Fibroblast of villous mesenchyme (primary cell): ENCODE measurements at regions not wholly inside any gene's neighbourhood (a gene's known extent, or its start where the extent isn't known, plus 50 kb on each side); places are given as distances from the start of the nearest gene placed in this dataset.

Experiments
- DNase-seq: peaks from one replicate; pipeline ENCODE4 v3.0.0-alpha.2; 2010; ENCODE audit warnings: low read depth
- H3K4me3 ChIP-seq: 2 replicates; pipeline ENCODE4 v1.5.1; 2011; ENCODE audit warnings: low read depth, mild to moderate bottlenecking, low read length
- CTCF ChIP-seq: IDR thresholded peaks from 2 replicates; pipeline ENCODE4 v1.5.1; 2012; ENCODE audit warnings: low read depth, mild to moderate bottlenecking, low read length; ENCODE audit not compliant: insufficient read depth

GRCh38 chr2:52844701-52845423, 922.7 kb upstream of the CHAC2 start:
- TF ChIP-seq CTCF: no peak
- DNase-seq: no peak
- no peak overlapping the region for H3K4me3 ChIP-seq

- DNase-seq: no peak
- no peak overlapping the region for H3K4me3 ChIP-seq
- TF ChIP-seq CTCF: no peak
These were observed 931.7 kb upstream of the CHAC2 start for GRCh38 chr2:52835909-52836308.

- no peak for TF ChIP-seq CTCF
- H3K4me3 ChIP-seq: no peak overlapping the region
- no peak for DNase-seq
These were observed 936.4 kb upstream of the CHAC2 start for GRCh38 chr2:52831216-52831615.

- TF ChIP-seq CTCF: no peak
- DNase-seq: no peak
These were observed 939.5 kb upstream of the CHAC2 start for GRCh38 chr2:52828112-52828511.

GRCh38 chr2:52821631-52822030, 946.0 kb upstream of the CHAC2 start:
- no peak for TF ChIP-seq CTCF
- DNase-seq: no peak

More at GRCh38 chr2:52828112-52828511, 939.5 kb upstream of the CHAC2 start:
- H3K4me3 ChIP-seq: no peak overlapping the region

GRCh38 chr2:52818958-52819357, 948.6 kb upstream of the CHAC2 start:
- no peak for DNase-seq
- H3K4me3 ChIP-seq: no peak overlapping the region
- no peak for TF ChIP-seq CTCF

More at GRCh38 chr2:52821631-52822030, 946.0 kb upstream of the CHAC2 start:
- no peak overlapping the region for H3K4me3 ChIP-seq

GRCh38 chr2:52810460-52810859, 957.1 kb upstream of the CHAC2 start:
- TF ChIP-seq CTCF: peak; percentile 16
- peak; percentile 20 for DNase-seq
- H3K4me3 ChIP-seq: no peak overlapping the region
